ENCODE measurements at regions not wholly inside any gene's neighbourhood (a gene's known extent, or its start where the extent isn't known, plus 50 kb on each side); places are given as distances from the start of the nearest gene placed in this dataset.

GRCh38 chr4:38416450-38417014 is 247.5 kb upstream of the KLF3 start (continued):
- TF ChIP-seq, protein P1, sequence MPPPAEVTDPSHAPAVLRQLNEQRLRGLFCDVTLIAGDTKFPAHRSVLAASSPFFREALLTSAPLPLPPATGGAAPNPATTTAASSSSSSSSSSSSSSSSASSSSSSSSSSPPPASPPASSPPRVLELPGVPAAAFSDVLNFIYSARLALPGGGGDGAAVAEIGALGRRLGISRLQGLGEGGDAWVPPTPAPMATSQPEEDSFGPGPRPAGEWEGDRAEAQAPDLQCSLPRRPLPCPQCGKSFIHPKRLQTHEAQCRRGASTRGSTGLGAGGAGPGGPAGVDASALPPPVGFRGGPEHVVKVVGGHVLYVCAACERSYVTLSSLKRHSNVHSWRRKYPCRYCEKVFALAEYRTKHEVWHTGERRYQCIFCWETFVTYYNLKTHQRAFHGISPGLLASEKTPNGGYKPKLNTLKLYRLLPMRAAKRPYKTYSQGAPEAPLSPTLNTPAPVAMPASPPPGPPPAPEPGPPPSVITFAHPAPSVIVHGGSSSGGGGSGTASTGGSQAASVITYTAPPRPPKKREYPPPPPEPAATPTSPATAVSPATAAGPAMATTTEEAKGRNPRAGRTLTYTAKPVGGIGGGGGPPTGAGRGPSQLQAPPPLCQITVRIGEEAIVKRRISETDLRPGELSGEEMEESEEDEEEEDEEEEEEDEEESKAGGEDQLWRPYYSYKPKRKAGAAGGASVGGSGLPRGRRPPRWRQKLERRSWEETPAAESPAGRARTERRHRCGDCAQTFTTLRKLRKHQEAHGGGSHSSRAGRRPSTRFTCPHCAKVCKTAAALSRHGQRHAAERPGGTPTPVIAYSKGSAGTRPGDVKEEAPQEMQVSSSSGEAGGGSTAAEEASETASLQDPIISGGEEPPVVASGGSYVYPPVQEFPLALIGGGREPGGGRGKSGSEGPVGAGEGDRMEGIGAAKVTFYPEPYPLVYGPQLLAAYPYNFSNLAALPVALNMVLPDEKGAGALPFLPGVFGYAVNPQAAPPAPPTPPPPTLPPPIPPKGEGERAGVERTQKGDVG (CRISPR knock-in tag; IDR thresholded peaks at IDR 0.05; ENCODE audit: borderline replicate concordance) = no peak
- peak; percentile 93 for TF ChIP-seq ZKSCAN8 (CRISPR knock-in tag; IDR thresholded peaks at IDR 0.05; ENCODE audit: borderline replicate concordance)
- TF ChIP-seq HNF4A (CRISPR knock-in tag; IDR thresholded peaks at IDR 0.05) = peak; percentile 60; the same call in 1 of the 2 replicates
- TF ChIP-seq ELF4 (CRISPR knock-in tag; IDR thresholded peaks at IDR 0.05; ENCODE audit: borderline replicate concordance) = no peak
- TF ChIP-seq, protein P2, sequence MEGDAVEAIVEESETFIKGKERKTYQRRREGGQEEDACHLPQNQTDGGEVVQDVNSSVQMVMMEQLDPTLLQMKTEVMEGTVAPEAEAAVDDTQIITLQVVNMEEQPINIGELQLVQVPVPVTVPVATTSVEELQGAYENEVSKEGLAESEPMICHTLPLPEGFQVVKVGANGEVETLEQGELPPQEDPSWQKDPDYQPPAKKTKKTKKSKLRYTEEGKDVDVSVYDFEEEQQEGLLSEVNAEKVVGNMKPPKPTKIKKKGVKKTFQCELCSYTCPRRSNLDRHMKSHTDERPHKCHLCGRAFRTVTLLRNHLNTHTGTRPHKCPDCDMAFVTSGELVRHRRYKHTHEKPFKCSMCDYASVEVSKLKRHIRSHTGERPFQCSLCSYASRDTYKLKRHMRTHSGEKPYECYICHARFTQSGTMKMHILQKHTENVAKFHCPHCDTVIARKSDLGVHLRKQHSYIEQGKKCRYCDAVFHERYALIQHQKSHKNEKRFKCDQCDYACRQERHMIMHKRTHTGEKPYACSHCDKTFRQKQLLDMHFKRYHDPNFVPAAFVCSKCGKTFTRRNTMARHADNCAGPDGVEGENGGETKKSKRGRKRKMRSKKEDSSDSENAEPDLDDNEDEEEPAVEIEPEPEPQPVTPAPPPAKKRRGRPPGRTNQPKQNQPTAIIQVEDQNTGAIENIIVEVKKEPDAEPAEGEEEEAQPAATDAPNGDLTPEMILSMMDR (CRISPR knock-in tag; IDR thresholded peaks at IDR 0.05) = no peak
- peak; percentile 68; the same call in 1 of the 2 replicates for TF ChIP-seq SOX5 (CRISPR knock-in tag; IDR thresholded peaks at IDR 0.05; ENCODE audit: borderline replicate concordance)
- peak; percentile 43; the same call in 1 of the 2 replicates for TF ChIP-seq MED1 (CRISPR knock-in tag; IDR thresholded peaks at IDR 0.05)
- peak; percentile 81 for TF ChIP-seq ZNF644 (CRISPR knock-in tag; IDR thresholded peaks at IDR 0.05; ENCODE audit: low read depth)
- no peak for TF ChIP-seq ZNF3 (CRISPR knock-in tag; IDR thresholded peaks at IDR 0.05)
- TF ChIP-seq THAP11 (CRISPR knock-in tag; IDR thresholded peaks at IDR 0.05) = no peak
- TF ChIP-seq ARID5B (CRISPR knock-in tag; IDR thresholded peaks at IDR 0.05) = peak; percentile 64; the same call in 1 of the 2 replicates
- TF ChIP-seq SAP130 (CRISPR knock-in tag; IDR thresholded peaks at IDR 0.05; ENCODE audit: low read depth) = peak; percentile 52
- TF ChIP-seq TEAD3 (CRISPR knock-in tag; optimal IDR thresholded peaks at IDR 0.05; ENCODE audit: borderline replicate concordance) = peak; percentile 16
- TF ChIP-seq PITX1 (CRISPR knock-in tag; IDR thresholded peaks at IDR 0.05) = 0 out of 2 replicates have a peak, but pooled peaks have one; percentile 26
- TF ChIP-seq ARID2 (CRISPR knock-in tag; IDR thresholded peaks at IDR 0.05; ENCODE audit: borderline replicate concordance) = no peak
- TF ChIP-seq HDAC2 (CRISPR knock-in tag; IDR thresholded peaks at IDR 0.05) = 0 out of 2 replicates have a peak, but pooled peaks have one; percentile 31
- 0 out of 2 replicates have a peak, but pooled peaks have one; percentile 30 for TF ChIP-seq CEBPG (CRISPR knock-in tag; IDR thresholded peaks at IDR 0.05)
- TF ChIP-seq HMG20A (CRISPR knock-in tag; IDR thresholded peaks at IDR 0.05; ENCODE audit: borderline replicate concordance) = peak; percentile 40; the same call in 1 of the 2 replicates
- no peak for TF ChIP-seq SOX13 (IDR thresholded peaks at IDR 0.05)
- peak in 1 of 2 experiments; percentile 80; a peak in 2 of 4 replicates for TF ChIP-seq SOX13 (CRISPR knock-in tag; conservative IDR thresholded peaks at IDR 0.05 in 1 of 2, IDR thresholded peaks at IDR 0.05 in 1 of 2)
- TF ChIP-seq NR2F6 (IDR thresholded peaks at IDR 0.05) = no peak
- peak; percentile 31; the same call in 1 of the 2 replicates for TF ChIP-seq NR2F6 (CRISPR knock-in tag; IDR thresholded peaks at IDR 0.05)
